HG02973 (cell line): ENCODE measurements at regions not wholly inside any gene's neighbourhood (a gene's known extent, or its start where the extent isn't known, plus 50 kb on each side); places are given as distances from the start of the nearest gene placed in this dataset.
A peak's percentile ranks its signal among the peaks of the same experiment; 100 is the strongest.
"Not testable (repeated sequence)": the region's sequence is repeated elsewhere in the genome, so short reads cannot be mapped to it uniquely, and the experiment has no call there.

Source experiments
- ATAC-seq: cut with Tn5 transposase; IDR thresholded peaks from one replicate; pipeline ENCODE4 v1.9.1; 2021; ENCODE audit warnings: moderate library complexity; ENCODE audit not compliant: unreplicated experiment

DNA sequence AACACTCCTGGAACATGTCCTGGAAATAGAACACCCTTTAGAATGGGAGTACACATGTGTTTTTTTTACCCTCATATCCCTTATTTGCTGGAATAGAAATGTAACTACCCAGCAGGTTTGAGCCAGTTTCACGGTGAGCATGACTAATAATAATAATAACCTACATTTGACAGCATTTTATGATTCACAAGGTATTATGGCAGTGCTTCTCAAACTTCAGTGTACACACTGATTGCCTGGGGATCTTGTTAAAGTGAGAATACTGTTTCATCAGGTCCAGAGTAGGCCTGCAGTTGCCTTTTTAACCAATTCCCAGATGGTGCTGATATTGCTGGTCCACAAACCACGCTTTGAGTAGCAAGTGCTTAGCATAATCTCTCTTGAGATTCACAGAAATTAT is 63.9 kb downstream of the NFKBIZ start:
- no peak for ATAC-seq

- ATAC-seq = not testable (repeated sequence)
Observed at GRCh38 chr3:101917761-101918160, 68.4 kb downstream of the NFKBIZ start.

DNA sequence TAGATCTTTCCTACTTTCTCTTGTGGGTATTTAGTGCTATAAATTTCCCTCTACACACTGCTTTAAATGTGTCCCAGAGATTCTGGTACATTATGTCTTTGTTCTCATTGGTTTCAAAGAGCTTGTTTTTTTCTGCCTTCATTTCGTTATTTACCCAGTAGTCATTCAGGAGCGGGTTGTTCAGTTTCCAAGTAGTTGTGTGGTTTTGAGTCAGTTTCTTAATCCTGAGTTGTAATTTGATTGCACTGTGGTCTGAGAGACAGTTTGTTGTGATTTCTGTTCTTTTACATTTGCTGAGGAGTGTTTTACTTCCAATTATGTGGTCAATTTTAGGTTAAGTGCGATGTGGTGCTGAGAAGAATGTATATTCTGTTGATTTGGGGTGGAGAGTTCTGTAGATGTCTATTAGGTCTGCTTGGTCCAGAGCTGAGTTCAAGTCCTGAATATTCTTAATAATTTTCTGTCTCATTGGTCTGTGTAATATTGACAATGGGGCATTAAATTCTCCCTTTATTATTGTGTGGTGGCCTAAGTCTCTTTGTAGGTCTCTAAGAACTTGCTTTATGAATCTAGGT is 72.9 kb downstream of the NFKBIZ start:
- not testable (repeated sequence) for ATAC-seq

GRCh38 chr3:101924621-101925020 is 75.3 kb downstream of the NFKBIZ start:
- ATAC-seq = not testable (repeated sequence)

DNA sequence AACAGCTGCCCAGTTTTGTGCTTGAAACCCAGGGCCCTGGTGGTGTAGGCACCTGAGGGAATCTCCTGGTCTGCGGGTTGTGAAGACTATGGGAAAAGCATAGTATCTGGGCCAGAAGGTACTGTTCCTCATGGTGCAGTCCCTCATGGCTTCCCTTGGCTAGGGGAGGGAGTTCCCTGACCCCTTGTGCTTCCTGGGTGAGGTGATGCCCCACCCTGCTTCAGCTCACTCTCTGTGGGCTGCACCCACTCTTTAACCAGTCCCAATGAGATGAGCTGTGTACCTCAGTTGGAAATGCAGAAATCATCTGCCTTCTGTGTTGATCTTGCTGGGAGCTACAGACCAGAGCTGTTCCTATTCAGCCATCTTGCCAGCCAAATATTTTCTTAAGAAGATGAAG is 75.8 kb downstream of the NFKBIZ start:
- not testable (repeated sequence) for ATAC-seq

DNA sequence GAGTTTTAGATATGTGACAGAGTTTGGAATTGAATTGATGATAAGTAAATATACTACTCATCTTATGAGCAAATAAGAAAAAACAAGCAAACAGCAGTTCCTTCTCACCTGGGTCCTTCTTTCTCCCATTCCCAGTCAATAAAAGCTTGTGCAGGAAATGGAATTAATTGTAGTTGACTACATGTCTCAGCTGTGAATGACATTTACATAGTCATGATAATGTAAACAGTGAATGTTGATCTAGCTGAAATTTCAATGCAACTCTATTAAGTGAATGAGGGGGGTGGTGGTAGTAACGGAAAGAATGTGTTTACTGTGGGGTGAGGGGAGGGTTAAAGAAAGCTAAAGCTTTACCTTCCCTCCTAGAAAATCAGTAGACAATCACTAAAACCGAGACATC is 76.2 kb downstream of the NFKBIZ start:
- ATAC-seq = no peak

DNA sequence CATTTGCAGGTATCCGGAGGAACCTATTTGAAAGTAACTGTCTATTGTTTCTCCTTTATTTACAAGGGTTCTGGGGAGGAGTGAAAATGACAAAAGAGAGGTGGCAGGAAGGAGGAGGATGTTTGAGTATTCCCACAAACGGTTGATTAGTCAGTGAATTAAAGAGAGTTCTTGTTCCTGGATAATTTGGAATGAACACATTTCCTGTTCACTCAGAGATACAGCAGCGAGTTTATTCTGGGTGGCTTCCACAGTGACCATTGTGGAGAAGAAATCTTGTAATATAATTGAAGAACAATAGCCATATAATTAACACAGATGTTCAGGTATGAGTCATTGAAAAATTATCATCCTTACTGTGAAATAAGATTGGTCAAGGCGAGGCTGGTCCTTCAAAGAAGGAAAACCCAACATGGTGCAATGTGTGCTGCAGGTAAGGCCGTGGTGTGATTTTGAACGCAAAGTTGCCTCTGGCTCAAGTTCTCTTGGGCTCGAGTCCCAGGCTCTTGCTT is 77.3 kb downstream of the NFKBIZ start:
- no peak for ATAC-seq

- no peak for ATAC-seq
Observed at GRCh38 chr3:101928890-101929289, 79.6 kb downstream of the NFKBIZ start.

DNA sequence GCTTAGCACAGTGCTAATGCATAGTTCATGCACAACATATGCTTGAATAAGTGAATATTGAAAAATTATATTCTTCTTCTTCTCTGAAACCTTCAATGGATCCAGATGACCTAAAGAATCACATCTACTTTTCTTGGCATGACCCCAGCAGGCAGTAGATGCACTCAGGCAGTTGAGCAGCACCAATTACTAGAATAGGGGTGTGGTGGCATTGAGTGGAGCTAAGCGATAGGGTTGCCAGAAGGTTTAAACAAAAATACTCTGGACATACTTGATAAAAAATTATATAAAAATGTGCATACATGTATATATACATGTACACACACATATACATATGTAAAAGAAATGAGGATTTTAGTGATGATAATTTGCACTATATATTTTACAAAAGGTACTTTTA is 81.8 kb downstream of the NFKBIZ start:
- ATAC-seq = no peak

- no peak for ATAC-seq
Observed at GRCh38 chr3:101932326-101933068, 83.2 kb downstream of the NFKBIZ start.

GRCh38 chr3:101936419-101937356 is 87.4 kb downstream of the NFKBIZ start:
- ATAC-seq = peak; percentile 90

DNA sequence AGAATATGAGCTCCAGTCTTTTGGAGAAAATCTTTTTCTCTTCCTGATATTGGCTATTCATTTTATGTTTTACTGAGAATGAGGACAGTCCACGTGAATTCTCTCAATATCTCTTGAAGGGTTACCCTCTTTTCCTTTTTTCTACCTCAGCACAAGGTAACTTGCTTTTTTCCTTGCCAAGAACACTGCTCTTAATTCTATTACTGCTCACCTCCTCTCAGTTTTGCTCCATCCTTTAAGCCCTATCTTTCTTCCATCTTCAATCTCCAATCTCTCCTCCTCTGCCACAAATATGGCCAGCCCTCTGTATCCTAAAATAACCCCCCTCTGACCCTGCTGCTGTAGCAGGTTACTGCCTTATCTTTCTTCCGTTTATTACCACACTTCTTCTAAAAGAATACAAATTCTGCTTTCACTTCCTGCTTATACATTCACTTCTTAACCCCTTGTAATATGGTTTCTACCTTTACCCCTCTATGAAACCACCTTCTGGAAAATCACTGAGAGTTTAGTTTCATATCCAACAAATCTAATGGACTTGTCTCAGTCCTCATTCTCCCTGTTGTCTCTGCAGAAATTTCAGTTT is 89.0 kb downstream of the NFKBIZ start:
- ATAC-seq = peak; percentile 40

DNA sequence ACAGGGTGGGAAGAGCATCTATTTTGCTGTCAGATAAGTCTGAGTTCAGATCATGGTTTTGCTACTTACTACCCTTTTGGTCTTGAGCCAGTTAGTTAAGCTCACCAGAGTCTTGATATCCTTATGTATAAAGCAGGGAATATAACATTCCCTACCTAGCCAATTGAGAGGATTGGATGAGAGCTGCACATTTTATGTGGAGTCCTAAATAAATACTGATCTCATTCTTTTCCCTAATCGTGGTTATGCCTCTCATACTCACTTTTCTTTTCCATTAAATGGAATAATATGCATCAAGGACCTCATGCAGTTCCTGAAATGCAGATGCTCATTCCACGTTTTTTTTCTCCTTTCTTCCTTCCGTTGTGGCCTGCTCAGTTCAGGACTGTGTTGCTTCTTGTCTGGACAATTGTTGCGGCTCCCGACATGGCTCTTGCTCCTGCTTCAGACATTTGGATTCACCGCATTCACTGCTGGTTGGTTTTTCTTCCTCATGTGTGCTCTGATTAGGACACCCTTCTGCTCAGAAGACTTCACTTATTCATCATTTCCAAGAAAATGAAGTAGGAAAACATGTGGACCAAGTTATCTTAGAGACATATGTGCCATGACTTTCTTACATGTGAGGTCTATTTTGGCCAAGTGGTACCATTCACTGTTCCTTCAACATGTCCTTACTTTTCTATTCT is 90.2 kb downstream of the NFKBIZ start:
- ATAC-seq = no peak

- ATAC-seq = no peak
Observed at GRCh38 chr3:101940521-101941317, 91.4 kb downstream of the NFKBIZ start.

- ATAC-seq = no peak
Observed at GRCh38 chr3:101941318-101942040, 92.2 kb downstream of the NFKBIZ start.

GRCh38 chr3:101942356-101942755 is 93.0 kb downstream of the NFKBIZ start:
- no peak for ATAC-seq

DNA sequence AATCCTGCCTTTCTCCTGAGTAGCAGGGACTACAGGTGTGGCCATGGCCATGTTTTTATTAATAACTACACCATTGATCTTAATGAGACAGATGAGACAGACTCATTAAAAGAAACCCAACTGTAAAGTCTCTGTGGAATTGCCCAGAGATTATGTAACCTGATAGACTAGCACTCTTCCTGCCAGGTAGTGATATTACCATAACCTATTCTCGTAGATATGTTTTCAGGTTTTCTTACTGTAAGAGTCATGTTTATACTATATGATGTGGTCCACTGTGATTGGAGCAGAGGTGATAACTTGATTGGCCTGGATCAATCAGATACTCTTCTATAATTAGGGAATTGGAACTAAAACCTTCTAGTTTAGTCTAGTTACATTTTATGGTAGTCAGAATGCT is 93.7 kb downstream of the NFKBIZ start:
- no peak for ATAC-seq

GRCh38 chr3:101944308-101944707 is 95.0 kb downstream of the NFKBIZ start:
- no peak for ATAC-seq

- ATAC-seq = no peak
Observed at GRCh38 chr3:101945980-101946379, 96.7 kb downstream of the NFKBIZ start.
